Transverse colon (tissue), 4 donors: ENCODE measurements at regions not wholly inside any gene's neighbourhood (a gene's known extent, or its start where the extent isn't known, plus 50 kb on each side); places are given as distances from the start of the nearest gene placed in this dataset.

ENCODE experiments used
- DNase-seq: peaks from one replicate; pipeline ENCODE4 v3.0.0-alpha.2; 2019
- H3K27ac ChIP-seq, 4 donors: fragments of 200-600 bp; sonication (generic); 2 replicates each; pipeline ENCODE4 v1.5.1; 2016 to 2018; ENCODE audit warnings: inconsistent platforms in 4 of 4
- H3K27me3 ChIP-seq: fragments of 200-600 bp; sonication (generic); 2 replicates; pipeline ENCODE4 v1.5.1; 2017; ENCODE audit warnings: inconsistent platforms
- H3K36me3 ChIP-seq, 4 donors: fragments of 200-600 bp; sonication (generic); 2 replicates each; pipeline ENCODE4 v1.5.1; 2017 to 2019; ENCODE audit warnings: inconsistent platforms in 4 of 4
- H3K4me1 ChIP-seq, 4 donors: fragments of 200-600 bp; sonication (generic); 2 replicates each; pipeline ENCODE4 v1.5.1; 2017 to 2020; ENCODE audit warnings: inconsistent platforms in 4 of 4
- H3K4me3 ChIP-seq, 4 donors: fragments of 200-600 bp; sonication (generic); 1 replicate in 1 of 4; 2 replicates in 3 of 4; pipeline versions ENCODE4 v1.5.1 to v1.6.1; 2017 to 2019; ENCODE audit warnings: inconsistent platforms in 4 of 4
- H3K9me3 ChIP-seq, 2 donors: fragments of 200-600 bp; sonication (generic); 2 replicates each; pipeline ENCODE4 v1.5.1; 2017 to 2019; ENCODE audit warnings: inconsistent platforms in 2 of 2
- CTCF ChIP-seq, 5 experiments: fragments of 200-600 bp in 3 of 5; fragments of 450-650 bp in 2 of 5; sonication (generic) in 3 of 5; IDR thresholded peaks; 1 replicate in 2 of 5; 2 replicates in 3 of 5; pipeline ENCODE4 v1.5.1; 2016 to 2017; ENCODE audit warnings: antibody characterized with exemption in 5 of 5, inconsistent platforms in 3 of 5, mild to moderate bottlenecking in 2 of 5, moderate library complexity in 1 of 5
- EP300 ChIP-seq: sonication (generic); formaldehyde crosslinking; IDR thresholded peaks from one replicate; pipeline ENCODE4 v1.6.1; 2017; ENCODE audit warnings: antibody characterized with exemption, low read depth
- POLR2A ChIP-seq: fragments of 450-650 bp; IDR thresholded peaks from one replicate; pipeline ENCODE4 v1.6.1; 2016; ENCODE audit warnings: antibody characterized with exemption, mild to moderate bottlenecking, moderate library complexity
- POLR2AphosphoS5 ChIP-seq, 3 donors: sonication (generic); formaldehyde crosslinking; IDR thresholded peaks; one replicate each; pipeline ENCODE4 v1.6.1; 2016; ENCODE audit warnings: antibody characterized with exemption in 3 of 3
- WGBS, 2 donors: methylation state at CpG; one replicate each; pipeline ENCODE4 v1.1.5; 2018; ENCODE audit warnings: low coverage in 1 of 2; 5-methylcytosine and 5-hydroxymethylcytosine counted together
- in situ Hi-C, 4 donors: fragments of 200-750 bp; cut with MboI; loops; one replicate each; pipeline versions ENCODE4 v1.15.0 to v1.15.1; 2017; ENCODE audit warnings: low sequenced_read_pairs in 3 of 4, low pct_ligation_motif_present in 1 of 4, low pct_unique_long_range_greater_than_20kb in 1 of 4
- intact Hi-C: fragments of 100-400 bp; cut with DNase I; formaldehyde crosslinking; loops from one replicate; pipeline ENCODE4 v1.15.1; 2023; ENCODE audit warnings: low total_unique reads

- no peaks in the 10 kb centered on the region for H3K36me3 ChIP-seq
- H3K27me3 ChIP-seq = no peaks in the 10 kb centered on the region
- H3K27ac ChIP-seq = no peak overlapping the region
- H3K4me3 ChIP-seq = no peak overlapping the region
- no peaks in the 10 kb centered on the region for H3K4me1 ChIP-seq
- no peak for TF ChIP-seq EP300
- 55% methylated on average over 2 of the region's 2 CpGs; no CpG with 5 or more reads in 1 of the 2 donors for WGBS, 2 donors
- no peaks in the 10 kb centered on the region for H3K9me3 ChIP-seq
- intact Hi-C loops (no loop called here), in situ Hi-C loops (no loop called here)
- no peak for DNase-seq
These were observed 551.3 kb upstream of the CDH4 start for GRCh38 chr20:60700728-60701127.

GRCh38 chr20:60704147-60704546, 547.9 kb upstream of the CDH4 start:
- Histone ChIP-seq H3K4me1 (no peaks in the 10 kb centered on the region), H3K36me3 (no peaks in the 10 kb centered on the region), H3K27ac (no peak overlapping the region), H3K9me3 (no peaks in the 10 kb centered on the region), H3K4me3 (no peak overlapping the region), H3K27me3 (no peaks in the 10 kb centered on the region)
- DNase-seq = no peak
- WGBS, 2 donors = 80 to 85% methylated on average over 2 of the region's 2 CpGs
- in situ Hi-C loops (no loop called here), intact Hi-C loops (no loop called here)
- TF ChIP-seq EP300 (no peak), POLR2AphosphoS5 (IDR thresholded peaks at IDR 0.05) (no peak), CTCF (IDR thresholded peaks at IDR 0.05) (no peak), POLR2A (no peak)

GRCh38 chr20:60713396-60713795, 538.7 kb upstream of the CDH4 start:
- H3K9me3 ChIP-seq = no peaks in the 10 kb centered on the region
- no peaks in the 10 kb centered on the region for H3K36me3 ChIP-seq
- no peak overlapping the region for H3K4me3 ChIP-seq
- intact Hi-C loops (no loop called here), in situ Hi-C loops (no loop called here)
- no peak for DNase-seq
- WGBS, 2 donors = 56 to 73% methylated on average over 2 of the region's 2 CpGs
- H3K27me3 ChIP-seq = no peaks in the 10 kb centered on the region
- no peaks in the 10 kb centered on the region for H3K4me1 ChIP-seq
- TF ChIP-seq EP300 (no peak), POLR2AphosphoS5 (IDR thresholded peaks at IDR 0.05) (no peak), POLR2A (no peak), CTCF (IDR thresholded peaks at IDR 0.05) (no peak)
- H3K27ac ChIP-seq = no peak overlapping the region

- intact Hi-C loops (no loop called here), in situ Hi-C loops (no loop called here)
- Histone ChIP-seq H3K36me3 (no peaks in the 10 kb centered on the region), H3K27me3 (no peaks in the 10 kb centered on the region), H3K4me3 (no peak overlapping the region), H3K27ac (no peak overlapping the region), H3K9me3 (no peaks in the 10 kb centered on the region), H3K4me1 (no peaks in the 10 kb centered on the region)
- WGBS, 2 donors = 71 to 75% methylated on average over 1 to 9 of the region's 9 CpGs
- TF ChIP-seq POLR2AphosphoS5 (IDR thresholded peaks at IDR 0.05) (no peak), EP300 (no peak), CTCF (IDR thresholded peaks at IDR 0.05) (no peak), POLR2A (no peak)
- DNase-seq = no peak
These were observed 536.9 kb upstream of the CDH4 start for GRCh38 chr20:60715172-60715571.

GRCh38 chr20:60718743-60719480, 533.1 kb upstream of the CDH4 start:
- intact Hi-C loops (no loop called here), in situ Hi-C loops (no loop called here)
- WGBS, 2 donors = 52 to 53% methylated on average over 3 to 11 of the region's 11 CpGs
- no peaks in the 10 kb centered on the region for H3K36me3 ChIP-seq
- TF ChIP-seq POLR2AphosphoS5 (IDR thresholded peaks at IDR 0.05) (no peak), POLR2A (no peak), EP300 (no peak), CTCF (IDR thresholded peaks at IDR 0.05) (no peak)
- no peak overlapping the region for H3K4me3 ChIP-seq
- DNase-seq = no peak
- H3K27me3 ChIP-seq = no peaks in the 10 kb centered on the region
- no peaks in the 10 kb centered on the region for H3K4me1 ChIP-seq
- H3K27ac ChIP-seq = no peak overlapping the region
- no peaks in the 10 kb centered on the region for H3K9me3 ChIP-seq
